ENCODE measurements at regions not wholly inside any gene's neighbourhood (a gene's known extent, or its start where the extent isn't known, plus 50 kb on each side); places are given as distances from the start of the nearest gene placed in this dataset.

- no peak for TF ChIP-seq CTCF (IDR thresholded peaks at IDR 0.05)
- TF ChIP-seq POLR2A (IDR thresholded peaks at IDR 0.05), result no peak
- no peak for TF ChIP-seq POLR2AphosphoS5 (IDR thresholded peaks at IDR 0.05)
Measured at GRCh38 chr1:219703368-219703639, 90.4 kb upstream of the ZC3H11B start.

Measured in gastroesophageal sphincter (tissue), 3 donors.